ENCODE measurements at regions not wholly inside any gene's neighbourhood (a gene's known extent, or its start where the extent isn't known, plus 50 kb on each side); places are given as distances from the start of the nearest gene placed in this dataset.

DNA sequence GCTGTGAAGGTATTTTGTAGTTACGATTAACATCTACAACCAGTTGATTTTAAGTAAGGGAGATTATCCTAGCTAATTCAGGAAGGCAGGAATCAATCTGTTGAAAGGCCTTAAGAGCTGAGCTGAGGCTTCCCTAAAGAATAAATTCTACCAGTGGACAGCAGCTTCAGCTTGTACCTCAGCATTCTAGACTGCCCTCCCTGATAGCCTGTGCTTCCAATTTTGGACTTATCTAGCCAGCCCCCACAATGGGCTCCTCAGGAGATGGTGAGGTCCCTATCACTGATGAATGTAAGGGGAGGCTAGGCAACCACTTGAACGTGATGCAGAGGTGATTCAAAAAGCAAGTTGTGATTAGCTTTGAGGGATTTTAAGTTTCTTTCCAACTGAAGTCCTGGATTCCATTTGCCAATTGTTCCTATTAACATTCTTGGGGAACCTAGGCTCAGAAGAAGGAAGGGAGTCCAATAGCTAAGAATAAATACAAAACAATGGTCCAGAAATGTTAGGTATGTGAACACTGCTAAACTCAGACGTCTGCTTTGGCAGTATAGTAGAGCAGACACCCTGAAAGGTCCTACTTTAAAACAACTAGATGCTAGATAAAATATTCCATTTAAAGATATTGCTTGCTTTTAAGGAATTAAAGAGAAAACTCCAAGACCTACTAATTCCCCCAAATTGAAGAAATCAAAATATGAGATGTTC is 404.3 kb upstream of the TENM4 start:
- Mint-ChIP-seq H3K4me1 (no peaks in the 10 kb centered on the region), H3K27me3 (no peaks in the 10 kb centered on the region), H3K4me3 (no peak overlapping the region), H3K27ac (no peak overlapping the region), H3K9me3 (peaks cover under 1 to 13% of the 10 kb centered on the region in 2 donors)
- no peak for DNase-seq
- no peak for ATAC-seq

GRCh38 chr11:79834015-79834414 is 393.2 kb upstream of the TENM4 start:
- H3K4me3 Mint-ChIP-seq: no peak overlapping the region
- no peak overlapping the region for H3K27ac Mint-ChIP-seq
- H3K9me3 Mint-ChIP-seq: peaks cover 0 to 4% of the 10 kb centered on the region in 2 donors
- no peaks in the 10 kb centered on the region for H3K4me1 Mint-ChIP-seq
- no peak for DNase-seq
- no peaks in the 10 kb centered on the region for H3K27me3 Mint-ChIP-seq
- no peak for ATAC-seq

- Mint-ChIP-seq H3K27ac (no peak overlapping the region), H3K9me3 (peaks cover 0 to 4% of the 10 kb centered on the region in 2 donors), H3K27me3 (no peaks in the 10 kb centered on the region), H3K4me3 (no peak overlapping the region), H3K4me1 (no peaks in the 10 kb centered on the region)
- DNase-seq: no peak
- ATAC-seq: no peak
Measured at GRCh38 chr11:79830446-79830845, 389.6 kb upstream of the TENM4 start.

- ATAC-seq (no peak), DNase-seq (no peak)
- no peaks in the 10 kb centered on the region for H3K27me3 Mint-ChIP-seq
- H3K27ac Mint-ChIP-seq: no peak overlapping the region
- H3K4me3 Mint-ChIP-seq: no peak overlapping the region
- H3K9me3 Mint-ChIP-seq: peaks cover 0 to 4% of the 10 kb centered on the region in 2 donors
- H3K4me1 Mint-ChIP-seq: no peaks in the 10 kb centered on the region
Measured at GRCh38 chr11:79829891-79830290, 389.1 kb upstream of the TENM4 start.

DNA sequence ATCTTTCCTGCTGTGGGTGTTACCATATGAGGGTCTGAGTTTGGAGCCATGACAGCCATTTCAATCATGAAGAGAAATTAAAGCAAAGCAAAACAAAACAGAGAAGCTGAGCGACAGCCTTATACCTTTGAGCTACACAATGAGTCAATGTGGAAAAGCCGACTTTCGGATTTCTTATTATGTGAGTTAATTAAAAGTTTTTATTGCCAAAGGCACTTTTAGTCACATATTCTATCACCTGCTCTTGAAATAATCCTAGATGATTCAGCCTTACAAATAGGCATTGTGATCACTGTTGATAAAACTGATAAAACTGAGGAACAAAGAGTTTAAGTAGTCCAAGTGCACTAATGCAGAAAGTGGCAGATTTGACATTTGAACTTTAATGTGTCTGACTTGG is 381.9 kb upstream of the TENM4 start:
- peaks cover 4 to 6% of the 10 kb centered on the region in 2 donors for H3K9me3 Mint-ChIP-seq
- H3K27ac Mint-ChIP-seq: no peak overlapping the region
- no peaks in the 10 kb centered on the region for H3K27me3 Mint-ChIP-seq
- no peak for DNase-seq
- no peak overlapping the region for H3K4me3 Mint-ChIP-seq
- no peaks in the 10 kb centered on the region for H3K4me1 Mint-ChIP-seq
- ATAC-seq: no peak

GRCh38 chr11:79813551-79813950 is 372.7 kb upstream of the TENM4 start:
- no peaks in the 10 kb centered on the region for H3K4me1 Mint-ChIP-seq
- H3K27ac Mint-ChIP-seq: no peak overlapping the region
- no peak overlapping the region for H3K4me3 Mint-ChIP-seq
- ATAC-seq: no peak
- DNase-seq: no peak
- H3K9me3 Mint-ChIP-seq: peaks cover 24 to 34% of the 10 kb centered on the region in 2 donors
- no peaks in the 10 kb centered on the region for H3K27me3 Mint-ChIP-seq

DNA sequence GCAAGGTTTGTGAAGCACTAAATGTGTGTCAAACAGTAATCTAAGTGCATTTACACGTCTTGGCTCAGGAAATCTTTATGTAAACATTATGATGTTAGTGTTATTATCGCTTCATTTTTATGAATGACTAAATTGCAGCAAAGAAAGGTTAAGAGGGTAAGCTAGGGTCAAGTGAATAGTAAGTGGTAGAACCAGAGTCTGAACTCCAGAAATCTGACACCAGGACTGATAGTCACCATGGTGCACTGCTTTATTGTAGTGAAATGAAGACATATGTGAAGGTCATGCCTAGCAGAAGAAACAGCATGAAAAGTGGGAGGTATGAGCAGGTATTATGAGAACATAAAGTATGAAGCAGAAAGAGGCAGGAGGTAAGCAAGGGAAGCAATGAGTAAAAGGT is 368.7 kb upstream of the TENM4 start:
- Mint-ChIP-seq H3K27ac (no peak overlapping the region), H3K4me1 (no peaks in the 10 kb centered on the region), H3K27me3 (no peaks in the 10 kb centered on the region), H3K9me3 (peaks cover 7 to 14% of the 10 kb centered on the region in 2 donors), H3K4me3 (no peak overlapping the region)
- DNase-seq (no peak), ATAC-seq (no peak)

DNA sequence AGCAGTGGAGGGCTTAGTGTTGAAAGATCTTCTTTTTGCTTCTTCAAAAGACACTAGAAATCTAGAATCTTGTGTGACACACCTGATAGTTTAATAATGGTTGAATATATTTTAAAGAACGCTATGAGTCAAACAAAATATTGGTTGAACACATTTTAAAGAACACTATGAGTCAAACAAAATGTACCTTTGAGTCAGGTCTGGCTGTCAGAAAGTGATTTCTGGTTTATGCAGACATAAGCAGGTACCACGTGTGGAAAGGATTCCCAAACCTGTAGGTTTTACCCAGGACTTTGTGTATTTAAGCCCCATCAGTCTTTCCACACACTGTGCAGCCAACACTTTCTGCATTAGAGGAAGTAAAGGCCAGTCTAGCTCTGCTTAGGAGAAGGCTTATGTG is 366.7 kb upstream of the TENM4 start:
- Mint-ChIP-seq H3K4me3 (no peak overlapping the region), H3K9me3 (peaks cover 11 to 17% of the 10 kb centered on the region in 2 donors), H3K4me1 (no peaks in the 10 kb centered on the region), H3K27ac (no peak overlapping the region), H3K27me3 (no peaks in the 10 kb centered on the region)
- no peak for DNase-seq
- no peak for ATAC-seq

DNA sequence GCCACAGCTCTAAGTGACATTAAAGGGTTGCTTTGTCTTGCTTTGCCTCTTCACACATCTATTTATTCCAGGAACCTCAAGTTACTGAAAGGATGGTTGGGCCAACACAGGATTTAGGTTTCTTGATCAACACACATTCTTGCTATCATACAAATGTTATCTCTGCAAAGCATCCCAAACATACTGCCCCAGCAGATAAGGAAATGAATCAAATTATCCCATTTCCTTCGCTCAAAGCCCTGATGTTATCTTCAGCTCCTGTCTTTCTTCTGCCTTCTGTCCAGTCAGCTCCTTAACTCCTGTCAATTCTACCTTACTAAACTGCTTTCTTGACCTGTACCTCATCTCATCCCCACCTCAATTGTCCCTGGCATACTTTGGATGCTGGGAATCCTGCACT is 355.9 kb upstream of the TENM4 start:
- Mint-ChIP-seq H3K27ac (no peak overlapping the region), H3K4me3 (no peak overlapping the region), H3K27me3 (no peaks in the 10 kb centered on the region), H3K9me3 (peaks cover 15 to 20% of the 10 kb centered on the region in 2 donors), H3K4me1 (no peaks in the 10 kb centered on the region)
- DNase-seq (no peak), ATAC-seq (no peak)

DNA sequence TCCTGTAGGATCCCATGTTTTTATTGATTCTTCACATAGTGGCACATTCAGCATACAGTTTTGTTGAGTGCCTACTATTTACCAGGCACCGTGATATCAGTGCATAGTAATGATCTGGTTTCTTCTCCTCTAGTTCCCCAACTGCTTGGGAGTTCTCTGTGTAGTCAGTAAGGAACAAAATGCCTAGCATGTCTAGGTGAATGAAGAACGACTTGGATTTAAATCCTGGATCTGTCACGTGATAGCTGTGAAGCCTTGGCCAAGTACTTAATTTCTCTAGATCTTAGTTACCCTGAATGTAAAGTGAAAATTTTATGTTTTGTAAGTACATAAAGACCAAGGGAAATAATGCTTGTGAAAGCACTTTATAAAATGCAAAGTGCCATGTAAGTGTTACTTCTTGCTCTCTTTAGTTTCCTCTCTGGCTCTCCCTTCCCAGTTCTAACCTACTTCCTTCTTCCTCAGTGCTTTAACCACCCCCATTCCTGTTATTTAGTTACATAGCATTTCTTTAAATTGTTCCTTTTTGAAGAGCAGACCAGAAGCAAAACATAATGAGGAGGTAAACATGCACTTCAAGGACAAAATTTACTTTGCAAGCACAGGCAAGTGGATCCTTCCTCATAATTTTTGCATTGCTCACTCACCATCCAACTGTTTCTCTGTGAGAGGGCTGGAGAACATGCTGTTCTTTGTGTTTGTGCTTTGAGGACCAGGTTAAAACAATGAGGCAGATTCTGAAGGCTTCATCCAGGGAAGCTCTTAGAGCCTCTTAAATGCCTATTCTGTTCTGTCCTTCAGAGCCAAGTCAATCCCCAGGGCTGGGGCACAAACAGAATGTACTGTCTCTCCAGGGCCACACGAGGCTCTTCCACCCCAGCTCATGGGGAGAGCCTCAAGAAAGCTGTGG is 353.9 kb upstream of the TENM4 start:
- Mint-ChIP-seq H3K4me1 (no peaks in the 10 kb centered on the region), H3K9me3 (peaks cover 7 to 15% of the 10 kb centered on the region in 2 donors), H3K27me3 (no peaks in the 10 kb centered on the region), H3K27ac (no peak overlapping the region), H3K4me3 (no peak overlapping the region)
- ATAC-seq (no peak), DNase-seq (no peak)

GRCh38 chr11:79794057-79794456 is 353.2 kb upstream of the TENM4 start:
- no peak for ATAC-seq
- H3K27ac Mint-ChIP-seq: no peak overlapping the region

GRCh38 chr11:79786961-79787360 is 346.1 kb upstream of the TENM4 start:
- peaks cover under 1 to 15% of the 10 kb centered on the region in 2 donors for H3K9me3 Mint-ChIP-seq
- DNase-seq: no peak
- ATAC-seq: no peak
- H3K4me3 Mint-ChIP-seq: no peak overlapping the region
- H3K27me3 Mint-ChIP-seq: no peaks in the 10 kb centered on the region
- no peaks in the 10 kb centered on the region for H3K4me1 Mint-ChIP-seq
- H3K27ac Mint-ChIP-seq: no peak overlapping the region

More at GRCh38 chr11:79794057-79794456, 353.2 kb upstream of the TENM4 start:
- no peaks in the 10 kb centered on the region for H3K27me3 Mint-ChIP-seq
- H3K4me3 Mint-ChIP-seq: no peak overlapping the region
- no peaks in the 10 kb centered on the region for H3K4me1 Mint-ChIP-seq
- DNase-seq: no peak
- peaks cover 7 to 15% of the 10 kb centered on the region in 2 donors for H3K9me3 Mint-ChIP-seq

- Mint-ChIP-seq H3K27me3 (no peaks in the 10 kb centered on the region), H3K27ac (no peak overlapping the region), H3K4me1 (no peaks in the 10 kb centered on the region), H3K4me3 (no peak overlapping the region), H3K9me3 (peaks cover 4 to 15% of the 10 kb centered on the region in 2 donors)
- no peak for ATAC-seq
- DNase-seq: no peak
Measured at GRCh38 chr11:79783833-79784232, 343.0 kb upstream of the TENM4 start.

GRCh38 chr11:79768343-79768742 is 327.5 kb upstream of the TENM4 start:
- no peaks in the 10 kb centered on the region for H3K4me1 Mint-ChIP-seq
- DNase-seq: no peak
- H3K27me3 Mint-ChIP-seq: no peaks in the 10 kb centered on the region
- no peak overlapping the region for H3K4me3 Mint-ChIP-seq
- peaks cover 0 to 6% of the 10 kb centered on the region in 2 donors for H3K9me3 Mint-ChIP-seq
- H3K27ac Mint-ChIP-seq: no peak overlapping the region
- ATAC-seq: no peak

- Mint-ChIP-seq H3K27me3 (no peaks in the 10 kb centered on the region), H3K4me1 (no peaks in the 10 kb centered on the region), H3K9me3 (no peaks in the 10 kb centered on the region), H3K27ac (no peak overlapping the region), H3K4me3 (no peak overlapping the region)
- ATAC-seq (no peak), DNase-seq (no peak)
Measured at GRCh38 chr11:79762279-79762921, 321.6 kb upstream of the TENM4 start.

- Mint-ChIP-seq H3K27ac (no peak overlapping the region), H3K9me3 (no peaks in the 10 kb centered on the region), H3K27me3 (no peaks in the 10 kb centered on the region), H3K4me1 (no peaks in the 10 kb centered on the region), H3K4me3 (no peak overlapping the region)
- ATAC-seq (no peak), DNase-seq (no peak)
Measured at GRCh38 chr11:79758325-79758724, 317.5 kb upstream of the TENM4 start.
